Cardiac muscle cell (in vitro differentiated cells and primary cell): ENCODE measurements at regions not wholly inside any gene's neighbourhood (a gene's known extent, or its start where the extent isn't known, plus 50 kb on each side); places are given as distances from the start of the nearest gene placed in this dataset.

Experiments used
- DNase-seq, 2 donors: peaks; one replicate each; pipeline versions ENCODE4 v3.0.0 to v3.0.0-alpha.2; 2010 to 2017; ENCODE audit warnings: low read depth in 1 of 2, low spot score in 1 of 2
- H3K27ac ChIP-seq: fragments of 200-600 bp; sonication (generic); 2 replicates; pipeline ENCODE4 v1.5.1; 2016
- H3K27me3 ChIP-seq: fragments of 200-600 bp; sonication (generic); 2 replicates; pipeline ENCODE4 v1.6.0; 2016; ENCODE audit warnings: control low read depth
- H3K36me3 ChIP-seq: fragments of 200-600 bp; sonication (generic); 2 replicates; pipeline ENCODE4 v1.5.1; 2016; ENCODE audit warnings: control low read depth
- H3K4me1 ChIP-seq: fragments of 200-600 bp; sonication (generic); 2 replicates; pipeline ENCODE4 v1.8.1; 2017; ENCODE audit warnings: low read depth, mild to moderate bottlenecking, mixed run types
- H3K4me3 ChIP-seq: fragments of 200-600 bp; sonication (generic); 2 replicates; pipeline ENCODE4 v1.5.1; 2016; ENCODE audit warnings: mild to moderate bottlenecking
- H3K9me3 ChIP-seq: fragments of 200-600 bp; sonication (generic); 2 replicates; pipeline ENCODE4 v1.5.1; 2017; ENCODE audit warnings: low read depth, mild to moderate bottlenecking, control low read depth
- CTCF ChIP-seq: IDR thresholded peaks from 2 replicates; pipeline ENCODE4 v1.5.1; 2012; ENCODE audit warnings: low read depth, mild to moderate bottlenecking, low read length

GRCh38 chr11:11137339-11137738, 215.7 kb downstream of the CSNK2A3 start:
- no peak overlapping the region for H3K27ac ChIP-seq
- H3K36me3 ChIP-seq, result no peaks in the 10 kb centered on the region
- H3K4me1 ChIP-seq, result no peaks in the 10 kb centered on the region
- TF ChIP-seq CTCF, result no peak
- no peaks in the 10 kb centered on the region for H3K9me3 ChIP-seq
- no peaks in the 10 kb centered on the region for H3K27me3 ChIP-seq
- H3K4me3 ChIP-seq, result no peak overlapping the region
- DNase-seq, result no peak

- no peak overlapping the region for H3K27ac ChIP-seq
- H3K27me3 ChIP-seq, result no peaks in the 10 kb centered on the region
- H3K4me1 ChIP-seq, result no peaks in the 10 kb centered on the region
- no peaks in the 10 kb centered on the region for H3K9me3 ChIP-seq
- H3K36me3 ChIP-seq, result no peaks in the 10 kb centered on the region
- no peak for DNase-seq
- TF ChIP-seq CTCF, result no peak
- H3K4me3 ChIP-seq, result no peak overlapping the region
Measured at GRCh38 chr11:11135820-11136476, 217.1 kb downstream of the CSNK2A3 start.

DNA sequence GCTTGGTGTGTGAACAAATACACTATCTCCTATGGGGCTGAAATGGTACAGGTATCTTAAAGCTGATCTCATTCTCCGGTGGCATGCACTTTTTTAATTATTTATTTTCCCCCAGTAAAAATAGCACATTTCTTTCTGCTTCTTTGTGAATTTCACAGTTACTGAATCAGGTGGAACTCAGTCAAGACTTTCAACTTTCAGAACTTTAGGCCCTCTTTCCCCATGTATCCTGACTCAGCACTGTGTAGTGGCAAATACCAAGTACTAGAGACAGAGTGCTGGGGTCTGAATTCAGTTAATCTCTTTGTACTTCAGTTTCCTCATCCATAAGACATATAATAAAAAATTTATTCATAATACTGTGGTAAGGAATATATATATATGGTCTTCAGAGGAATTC, 223.9 kb downstream of the CSNK2A3 start:
- Histone ChIP-seq H3K27me3 (no peaks in the 10 kb centered on the region), H3K4me3 (no peak overlapping the region), H3K9me3 (no peaks in the 10 kb centered on the region), H3K36me3 (no peaks in the 10 kb centered on the region), H3K4me1 (no peaks in the 10 kb centered on the region), H3K27ac (no peak overlapping the region)
- DNase-seq, result no peak
- no peak for TF ChIP-seq CTCF

GRCh38 chr11:11125618-11126017, 227.4 kb downstream of the CSNK2A3 start:
- DNase-seq, result no peak
- Histone ChIP-seq H3K27ac (no peak overlapping the region), H3K4me1 (no peaks in the 10 kb centered on the region), H3K36me3 (no peaks in the 10 kb centered on the region), H3K9me3 (no peaks in the 10 kb centered on the region), H3K27me3 (no peaks in the 10 kb centered on the region), H3K4me3 (no peak overlapping the region)
- no peak for TF ChIP-seq CTCF

DNA sequence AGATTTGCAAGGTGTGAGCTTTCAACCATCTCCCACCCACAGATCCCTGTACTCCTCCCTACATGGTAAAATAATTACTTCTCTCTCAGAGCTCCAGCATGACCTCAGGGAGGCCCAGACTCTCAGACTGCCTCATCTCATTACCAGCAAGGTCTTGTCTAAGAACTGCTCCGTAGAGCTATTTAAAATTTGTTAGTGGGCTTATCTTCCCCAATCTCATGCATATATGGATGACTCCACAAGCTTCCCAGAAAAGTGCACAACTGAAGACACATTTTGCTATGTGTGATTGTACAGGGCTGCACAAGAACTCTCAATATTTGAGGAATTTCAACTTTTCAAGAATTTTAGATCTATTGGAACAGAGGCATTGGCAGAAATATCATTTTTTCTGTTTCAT, 230.3 kb downstream of the CSNK2A3 start:
- no peak for TF ChIP-seq CTCF
- Histone ChIP-seq H3K27ac (no peak overlapping the region), H3K36me3 (no peaks in the 10 kb centered on the region), H3K27me3 (no peaks in the 10 kb centered on the region), H3K4me3 (no peak overlapping the region), H3K4me1 (no peaks in the 10 kb centered on the region), H3K9me3 (no peaks in the 10 kb centered on the region)
- no peak for DNase-seq

DNA sequence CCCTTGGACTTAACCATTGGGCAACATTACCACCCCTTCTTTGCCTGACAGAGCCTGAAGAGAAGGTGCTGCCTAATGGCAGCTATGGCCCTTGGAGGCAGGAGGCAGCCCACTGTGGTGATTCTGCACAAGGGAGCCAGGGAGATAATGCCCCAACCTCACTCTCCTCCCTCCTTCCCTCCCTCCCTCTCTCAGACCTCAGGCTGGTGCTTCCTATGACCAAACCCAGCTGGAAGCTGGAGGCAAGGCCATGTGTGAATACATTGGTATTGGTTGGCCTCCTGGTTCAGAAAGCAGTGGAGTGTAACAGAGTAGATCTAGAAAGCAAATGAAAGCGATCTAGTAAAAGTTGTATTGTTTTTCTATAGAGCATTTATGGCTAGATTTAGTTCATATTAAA, 233.1 kb downstream of the CSNK2A3 start:
- H3K27me3 ChIP-seq, result no peaks in the 10 kb centered on the region
- no peaks in the 10 kb centered on the region for H3K36me3 ChIP-seq
- no peak for DNase-seq
- H3K4me1 ChIP-seq, result no peaks in the 10 kb centered on the region
- no peak overlapping the region for H3K4me3 ChIP-seq
- no peak overlapping the region for H3K27ac ChIP-seq
- no peaks in the 10 kb centered on the region for H3K9me3 ChIP-seq
- no peak for TF ChIP-seq CTCF
